Prostate gland (tissue), 2 donors: ENCODE measurements at regions not wholly inside any gene's neighbourhood (a gene's known extent, or its start where the extent isn't known, plus 50 kb on each side); places are given as distances from the start of the nearest gene placed in this dataset.
"Not testable (repeated sequence)": the region's sequence is repeated elsewhere in the genome, so short reads cannot be mapped to it uniquely, and the experiment has no call there.

Experiments used
- POLR2AphosphoS5 ChIP-seq: sonication (generic); formaldehyde crosslinking; IDR thresholded peaks from one replicate; pipeline ENCODE4 v1.6.1; 2017; ENCODE audit warnings: antibody characterized with exemption
- TF ChIP-seq, protein P1 (sequence below), 4 experiments: fragments of 200-600 bp in 2 of 4; fragments of 450-650 bp in 2 of 4; sonication (generic) in 2 of 4; IDR thresholded peaks; 1 replicate in 3 of 4; 2 replicates in 1 of 4; pipeline ENCODE4 v1.5.1; 2016 to 2019; ENCODE audit warnings: antibody characterized with exemption in 4 of 4, mild to moderate bottlenecking in 2 of 4, moderate library complexity in 2 of 4

DNA sequence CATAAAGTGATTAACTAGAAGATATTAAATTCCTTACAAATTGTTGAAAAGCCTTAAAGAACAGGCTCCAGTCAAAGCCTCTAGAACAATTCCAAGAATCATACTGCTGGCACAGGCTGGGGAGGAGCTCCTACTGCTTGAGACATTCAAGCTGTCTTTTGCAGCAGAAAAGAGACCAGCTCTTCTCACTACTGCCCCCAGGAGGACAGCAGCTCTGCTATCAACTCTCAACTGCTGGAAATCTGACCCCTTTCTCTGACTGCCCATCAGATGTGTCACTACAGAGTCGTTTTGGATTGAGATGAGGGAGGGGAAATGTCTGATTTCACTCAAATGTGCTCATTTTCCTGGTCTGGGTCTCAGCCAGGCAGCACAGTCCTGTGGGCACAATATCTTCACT, 421.0 kb downstream of the RPIA start:
- TF ChIP-seq, protein P1, sequence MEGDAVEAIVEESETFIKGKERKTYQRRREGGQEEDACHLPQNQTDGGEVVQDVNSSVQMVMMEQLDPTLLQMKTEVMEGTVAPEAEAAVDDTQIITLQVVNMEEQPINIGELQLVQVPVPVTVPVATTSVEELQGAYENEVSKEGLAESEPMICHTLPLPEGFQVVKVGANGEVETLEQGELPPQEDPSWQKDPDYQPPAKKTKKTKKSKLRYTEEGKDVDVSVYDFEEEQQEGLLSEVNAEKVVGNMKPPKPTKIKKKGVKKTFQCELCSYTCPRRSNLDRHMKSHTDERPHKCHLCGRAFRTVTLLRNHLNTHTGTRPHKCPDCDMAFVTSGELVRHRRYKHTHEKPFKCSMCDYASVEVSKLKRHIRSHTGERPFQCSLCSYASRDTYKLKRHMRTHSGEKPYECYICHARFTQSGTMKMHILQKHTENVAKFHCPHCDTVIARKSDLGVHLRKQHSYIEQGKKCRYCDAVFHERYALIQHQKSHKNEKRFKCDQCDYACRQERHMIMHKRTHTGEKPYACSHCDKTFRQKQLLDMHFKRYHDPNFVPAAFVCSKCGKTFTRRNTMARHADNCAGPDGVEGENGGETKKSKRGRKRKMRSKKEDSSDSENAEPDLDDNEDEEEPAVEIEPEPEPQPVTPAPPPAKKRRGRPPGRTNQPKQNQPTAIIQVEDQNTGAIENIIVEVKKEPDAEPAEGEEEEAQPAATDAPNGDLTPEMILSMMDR (IDR thresholded peaks at IDR 0.05) = not testable (repeated sequence)
- not testable (repeated sequence) for TF ChIP-seq POLR2AphosphoS5
